H1 (cell line): ENCODE measurements at regions not wholly inside any gene's neighbourhood (a gene's known extent, or its start where the extent isn't known, plus 50 kb on each side); places are given as distances from the start of the nearest gene placed in this dataset.

Experiments
- CTCF ChIA-PET: fragments of 300-600 bp; sonication (Branson Sonifier 250); formaldehyde crosslinking; loops from one replicate; lab custom pipeline; 2021; ENCODE audit not compliant: partially characterized antibody; lab: Charles Lee
- POLR2A ChIA-PET: fragments of 300-600 bp; sonication (Branson Sonifier 250); formaldehyde crosslinking; loops from one replicate; lab custom pipeline; 2021; ENCODE audit warnings: inconsistent platforms; ENCODE audit not compliant: partially characterized antibody; lab: Charles Lee
- DNase-seq, 2 experiments: peaks; one replicate each; pipeline versions ENCODE4 v3.0.0 to v3.0.0-alpha.2; 2010 to 2022; ENCODE audit warnings: low spot score in 2 of 2, low read depth in 1 of 2, mixed read lengths in 1 of 2
- FAIRE-seq: peaks from 2 replicates; lab custom pipeline; 2011; peaks lifted over from hg19 to GRCh38; lab: Jason Lieb, UNC
- H2AFZ ChIP-seq: 2 replicates; pipeline ENCODE4 v1.8.1; 2012; ENCODE audit warnings: low read length, inconsistent platforms
- H2AK5ac ChIP-seq: 2 replicates; pipeline ENCODE4 v1.6.1; 2013; ENCODE audit warnings: low read depth, low read length
- H2BK120ac ChIP-seq: replicated peaks from 2 replicates; pipeline ENCODE3; 2013; ENCODE audit warnings: low read depth, low read length, inconsistent platforms
- H2BK12ac ChIP-seq: 2 replicates; pipeline ENCODE4 v1.6.1; 2013; ENCODE audit warnings: low read depth, low read length
- H2BK15ac ChIP-seq: 2 replicates; pipeline ENCODE4 v1.6.1; 2013; ENCODE audit warnings: low read length
- H2BK20ac ChIP-seq: 2 replicates; pipeline ENCODE4 v1.6.1; 2013; ENCODE audit warnings: low read length
- H2BK5ac ChIP-seq: 2 replicates; pipeline ENCODE4 v1.6.1; 2013; ENCODE audit warnings: low read depth, low read length
- H3K14ac ChIP-seq: 2 replicates; pipeline ENCODE4 v1.6.1; 2013; ENCODE audit warnings: inconsistent platforms; ENCODE audit not compliant: insufficient read length
- H3K18ac ChIP-seq: 2 replicates; pipeline ENCODE4 v1.6.1; 2013; ENCODE audit warnings: low read length; ENCODE audit errors: extremely low read depth
- H3K23ac ChIP-seq: 2 replicates; pipeline ENCODE4 v1.6.1; 2013; ENCODE audit warnings: inconsistent platforms; ENCODE audit not compliant: insufficient read length
- H3K23me2 ChIP-seq: 2 replicates; pipeline ENCODE4 v1.6.1; 2013; ENCODE audit warnings: low read depth, low read length
- H3K27ac ChIP-seq: 2 replicates; pipeline ENCODE4 v1.6.1; 2011; ENCODE audit warnings: low read depth, low read length, inconsistent platforms
- H3K27me3 ChIP-seq, 4 experiments: replicated peaks in 1 of 4; 1 replicate in 1 of 4; 2 replicates in 3 of 4; pipeline versions ENCODE4 v1.6.1 to v1.8.1; 2011 to 2013; ENCODE audit warnings: low read length in 3 of 4, mild to moderate bottlenecking in 3 of 4, inconsistent platforms in 2 of 4, mixed read lengths in 2 of 4, moderate library complexity in 1 of 4; ENCODE audit not compliant: control insufficient read depth in 3 of 4, insufficient read depth in 3 of 4; ENCODE audit errors: extremely low read depth in 1 of 4
- H3K36me3 ChIP-seq, 4 experiments: 2 replicates each; pipeline versions ENCODE4 v1.6.1 to v1.8.1; 2011 to 2013; ENCODE audit warnings: mild to moderate bottlenecking in 4 of 4, low read length in 3 of 4, moderate library complexity in 2 of 4, control low read depth in 1 of 4, inconsistent platforms in 1 of 4; ENCODE audit not compliant: insufficient read depth in 4 of 4, control insufficient read depth in 2 of 4
- H3K4ac ChIP-seq: replicated peaks from 2 replicates; pipeline ENCODE3; 2013; ENCODE audit warnings: low read length, low read depth, mixed read lengths, inconsistent platforms; ENCODE audit not compliant: insufficient read length
- H3K4me1 ChIP-seq, 4 experiments: replicated peaks in 1 of 4; 1 replicate in 1 of 4; 2 replicates in 3 of 4; pipeline versions ENCODE4 v1.6.1 to v1.8.1; 2011 to 2013; ENCODE audit warnings: low read length in 3 of 4, inconsistent platforms in 2 of 4, mixed read lengths in 1 of 4; ENCODE audit not compliant: insufficient read depth in 4 of 4, control insufficient read depth in 3 of 4
- H3K4me2 ChIP-seq, 2 experiments: 2 replicates each; pipeline versions ENCODE4 v1.6.1 to v1.8.1; 2011 to 2013; ENCODE audit warnings: low read depth in 2 of 2, low read length in 2 of 2, control low read depth in 1 of 2, inconsistent platforms in 1 of 2, mild to moderate bottlenecking in 1 of 2; ENCODE audit not compliant: insufficient read depth in 1 of 2
- H3K4me3 ChIP-seq, 4 experiments: fragments of 200-600, 300-600 bp in 1 of 4; sonication (generic), shearing (Covaris generic), sonication (Bioruptor Twin) in 1 of 4; 2 replicates each; pipeline versions ENCODE4 v1.5.1 to v1.8.1; 2011 to 2016; ENCODE audit warnings: low read length in 4 of 4, low read depth in 3 of 4, control low read depth in 2 of 4, inconsistent platforms in 2 of 4, mild to moderate bottlenecking in 2 of 4, mixed read lengths in 1 of 4, moderate library complexity in 1 of 4; ENCODE audit not compliant: insufficient read depth in 2 of 4; ENCODE audit errors: extremely low read depth in 1 of 4
- H3K56ac ChIP-seq: replicated peaks from 2 replicates; pipeline ENCODE3; 2013; ENCODE audit warnings: low read depth, mild to moderate bottlenecking, mixed read lengths, low read length, inconsistent platforms; ENCODE audit not compliant: insufficient read length
- H3K79me1 ChIP-seq: 2 replicates; pipeline ENCODE4 v1.6.1; 2013; ENCODE audit warnings: low read depth, low read length, control low read depth
- H3K79me2 ChIP-seq, 2 experiments: 2 replicates each; pipeline versions ENCODE4 v1.6.1 to v1.8.1; 2012 to 2013; ENCODE audit warnings: low read length in 2 of 2, mild to moderate bottlenecking in 2 of 2, inconsistent platforms in 1 of 2; ENCODE audit not compliant: insufficient read depth in 2 of 2, control insufficient read depth in 1 of 2
- H3K9ac ChIP-seq, 4 experiments: replicated peaks in 1 of 4; 1 replicate in 1 of 4; 2 replicates in 3 of 4; pipeline versions ENCODE4 v1.6.1 to v1.8.1; 2011 to 2013; ENCODE audit warnings: low read depth in 3 of 4, low read length in 3 of 4, control low read depth in 2 of 4, mild to moderate bottlenecking in 2 of 4, moderate library complexity in 2 of 4, inconsistent platforms in 1 of 4; ENCODE audit errors: extremely low read depth in 1 of 4
- H3K9me3 ChIP-seq, 2 experiments: 2 replicates each; pipeline versions ENCODE4 v1.6.1 to v1.8.1; 2012 to 2013; ENCODE audit warnings: mild to moderate bottlenecking in 2 of 2, moderate library complexity in 2 of 2, control low read depth in 1 of 2, inconsistent platforms in 1 of 2, low read depth in 1 of 2, low read length in 1 of 2, mixed read lengths in 1 of 2; ENCODE audit not compliant: insufficient read depth in 2 of 2
- H4K20me1 ChIP-seq, 2 experiments: replicated peaks in 1 of 2; 2 replicates each; pipeline versions ENCODE3 to v1.8.1; 2011 to 2013; ENCODE audit warnings: inconsistent platforms in 2 of 2, low read length in 2 of 2, mild to moderate bottlenecking in 1 of 2; ENCODE audit not compliant: insufficient read depth in 2 of 2, control insufficient read depth in 1 of 2
- H4K5ac ChIP-seq: 2 replicates; pipeline ENCODE4 v1.6.1; 2013; ENCODE audit warnings: low read length, low read depth, mixed read lengths, inconsistent platforms; ENCODE audit not compliant: insufficient read length
- H4K8ac ChIP-seq: 2 replicates; pipeline ENCODE4 v1.8.0; 2013; ENCODE audit warnings: mild to moderate bottlenecking, moderate library complexity, low read length, inconsistent platforms; ENCODE audit not compliant: insufficient read depth; ENCODE audit errors: extremely low read depth
- H4K91ac ChIP-seq: replicated peaks from 2 replicates; pipeline ENCODE3; 2013; ENCODE audit warnings: low read length, mixed read lengths, inconsistent platforms; ENCODE audit not compliant: insufficient read length
- CREB1 ChIP-seq: IDR thresholded peaks from 2 replicates; pipeline ENCODE4 v1.6.1; 2012; ENCODE audit warnings: inconsistent platforms
- WGBS, 2 experiments: shearing (Covaris generic) in 1 of 2; methylation state at CpG; one replicate each; pipeline versions ENCODE4 v1.1.6 to v1.1.7; 2013 to 2015; ENCODE audit warnings: low lambda C conversion rate in 2 of 2, mixed read lengths in 2 of 2, inconsistent platforms in 1 of 2, low coverage in 1 of 2, missing lambda C conversion rate in 1 of 2; ENCODE audit not compliant: insufficient replicate concordance in 2 of 2, insufficient coverage in 1 of 2, insufficient read length in 1 of 2; ENCODE audit errors: extremely low coverage in 1 of 2, missing lambda C conversion rate in 1 of 2; 5-methylcytosine and 5-hydroxymethylcytosine counted together

- no peaks in the 10 kb centered on the region for H3K23me2 ChIP-seq
- H3K4ac ChIP-seq = no peak overlapping the region
- no peak overlapping the region for H3K18ac ChIP-seq
- WGBS, 2 experiments = 86% methylated on average over 7 of the region's 7 CpGs; no CpG with 5 or more reads in 1 of the 2 experiments
- H4K5ac ChIP-seq = no peak overlapping the region
- H3K27me3 ChIP-seq = no peaks in the 10 kb centered on the region
- H3K27ac ChIP-seq = no peak overlapping the region
- H3K36me3 ChIP-seq = no peaks in the 10 kb centered on the region
- no peak overlapping the region for H3K14ac ChIP-seq
- H3K56ac ChIP-seq = no peak overlapping the region
- peaks cover 2 to 16% (median 7%) of the 10 kb centered on the region in 4 experiments for H3K4me1 ChIP-seq
- H2BK15ac ChIP-seq = no peak overlapping the region
- no peak overlapping the region for H2AK5ac ChIP-seq
- no peak overlapping the region for H2BK5ac ChIP-seq
- H4K20me1 ChIP-seq = no peaks in the 10 kb centered on the region
- no peak overlapping the region for H3K9ac ChIP-seq
- H3K79me1 ChIP-seq = no peaks in the 10 kb centered on the region
- no peaks in the 10 kb centered on the region for H3K9me3 ChIP-seq
- peak overlapping the region; percentile 14; the same call in 1 of the 2 replicates for H2AFZ ChIP-seq
- H3K23ac ChIP-seq = no peak overlapping the region
- no peak overlapping the region for H3K4me2 ChIP-seq
- no peak overlapping the region for H4K8ac ChIP-seq
- no peak for TF ChIP-seq CREB1
- H3K79me2 ChIP-seq = no peaks in the 10 kb centered on the region
- FAIRE-seq = no peak
- H2BK20ac ChIP-seq = no peak overlapping the region
- H4K91ac ChIP-seq = no peak overlapping the region
- no peak overlapping the region for H2BK120ac ChIP-seq
- no peak overlapping the region for H2BK12ac ChIP-seq
- DNase-seq = no peak
- ChIA-PET POLR2A (no interaction called here), CTCF (interaction anchor here (0.7 to 1.9 kb wide), 6 partner anchors 16 to 270 kb away, joined by 3 to 4 read pairs (median 3); no protein-coding TSS in a partner anchor)
- H3K4me3 ChIP-seq = no peak overlapping the region
Observed at GRCh38 chr9:88308831-88309560, 79.2 kb upstream of the SPIN1 start.
